Effector memory CD4-positive, alpha-beta T cell (primary cell): ENCODE measurements at regions not wholly inside any gene's neighbourhood (a gene's known extent, or its start where the extent isn't known, plus 50 kb on each side); places are given as distances from the start of the nearest gene placed in this dataset.

Source experiments
- DNase-seq, 3 donors: peaks; one replicate each; pipeline ENCODE4 v3.0.0-alpha.2; 2020
- H3K27ac ChIP-seq: 2 replicates; pipeline ENCODE4 v1.7.0; 2013; ENCODE audit warnings: mild to moderate bottlenecking, low read length, moderate library complexity; ENCODE audit not compliant: insufficient read depth, poor library complexity, severe bottlenecking
- H3K27me3 ChIP-seq: replicated peaks from 2 replicates; pipeline ENCODE4 v1.7.0; 2013; ENCODE audit warnings: mild to moderate bottlenecking, low read length; ENCODE audit not compliant: insufficient read depth, control insufficient read depth, poor library complexity, severe bottlenecking
- H3K36me3 ChIP-seq: 2 replicates; pipeline ENCODE4 v1.7.0; 2013; ENCODE audit warnings: mild to moderate bottlenecking, low read length, moderate library complexity; ENCODE audit not compliant: control insufficient read depth, insufficient read depth
- H3K4me1 ChIP-seq: 2 replicates; pipeline ENCODE4 v1.7.0; 2013; ENCODE audit warnings: low read length, mild to moderate bottlenecking; ENCODE audit not compliant: control insufficient read depth, insufficient read depth, poor library complexity, severe bottlenecking
- H3K4me3 ChIP-seq: 2 replicates; pipeline ENCODE4 v1.7.0; 2013; ENCODE audit warnings: low read length, low read depth, mild to moderate bottlenecking; ENCODE audit not compliant: insufficient read depth, poor library complexity, severe bottlenecking
- H3K9me3 ChIP-seq: 2 replicates; pipeline ENCODE4 v1.7.0; 2013; ENCODE audit warnings: mild to moderate bottlenecking, low read length, moderate library complexity; ENCODE audit not compliant: control insufficient read depth

GRCh38 chr3:5270666-5271371 is 83.3 kb downstream of the EDEM1 start:
- H3K36me3 ChIP-seq, result no peaks in the 10 kb centered on the region
- no peak overlapping the region for H3K27ac ChIP-seq
- no peaks in the 10 kb centered on the region for H3K9me3 ChIP-seq
- H3K4me3 ChIP-seq, result no peak overlapping the region
- DNase-seq, result no peak
- H3K27me3 ChIP-seq, result no peaks in the 10 kb centered on the region
- no peaks in the 10 kb centered on the region for H3K4me1 ChIP-seq

- Histone ChIP-seq H3K4me1 (no peaks in the 10 kb centered on the region), H3K27me3 (no peaks in the 10 kb centered on the region), H3K9me3 (no peaks in the 10 kb centered on the region), H3K4me3 (no peak overlapping the region), H3K36me3 (no peaks in the 10 kb centered on the region), H3K27ac (no peak overlapping the region)
- DNase-seq, result no peak
Measured at GRCh38 chr3:5271372-5271683, 83.8 kb downstream of the EDEM1 start.

DNA sequence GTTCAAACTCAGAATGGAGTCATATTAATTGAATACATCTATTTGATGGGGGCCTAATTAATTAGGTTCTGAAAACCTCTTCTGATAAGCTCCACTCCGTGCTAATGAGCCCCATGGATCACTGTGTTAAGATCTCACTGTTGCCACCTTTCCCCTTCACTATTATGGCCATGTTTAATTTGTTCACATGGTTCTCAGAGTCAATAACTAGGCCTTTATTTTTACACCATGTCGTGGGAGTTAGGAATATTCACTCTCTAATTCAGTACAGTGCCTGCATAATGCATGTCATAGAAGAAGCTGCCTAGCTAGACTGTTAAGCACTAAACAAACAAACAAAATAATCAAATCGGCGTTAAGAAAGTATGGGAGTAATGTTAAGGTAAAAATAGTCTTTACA is 84.9 kb downstream of the EDEM1 start:
- no peak for DNase-seq
- Histone ChIP-seq H3K9me3 (no peaks in the 10 kb centered on the region), H3K4me3 (no peak overlapping the region), H3K27me3 (no peaks in the 10 kb centered on the region), H3K36me3 (no peaks in the 10 kb centered on the region), H3K4me1 (no peaks in the 10 kb centered on the region), H3K27ac (no peak overlapping the region)

- no peak overlapping the region for H3K27ac ChIP-seq
- H3K4me3 ChIP-seq, result no peak overlapping the region
- H3K36me3 ChIP-seq, result no peaks in the 10 kb centered on the region
- no peaks in the 10 kb centered on the region for H3K27me3 ChIP-seq
- H3K9me3 ChIP-seq, result no peaks in the 10 kb centered on the region
- DNase-seq, result no peak
- no peaks in the 10 kb centered on the region for H3K4me1 ChIP-seq
Measured at GRCh38 chr3:5274091-5274490, 86.6 kb downstream of the EDEM1 start.

- Histone ChIP-seq H3K9me3 (no peaks in the 10 kb centered on the region), H3K27ac (no peak overlapping the region), H3K4me3 (no peak overlapping the region), H3K27me3 (no peaks in the 10 kb centered on the region), H3K36me3 (no peaks in the 10 kb centered on the region), H3K4me1 (no peaks in the 10 kb centered on the region)
- DNase-seq, result no peak
Measured at GRCh38 chr3:5275529-5275928, 88.0 kb downstream of the EDEM1 start.

GRCh38 chr3:5276934-5277333 is 89.4 kb downstream of the EDEM1 start:
- DNase-seq, result no peak
- H3K27ac ChIP-seq, result no peak overlapping the region
- H3K4me3 ChIP-seq, result no peak overlapping the region

DNA sequence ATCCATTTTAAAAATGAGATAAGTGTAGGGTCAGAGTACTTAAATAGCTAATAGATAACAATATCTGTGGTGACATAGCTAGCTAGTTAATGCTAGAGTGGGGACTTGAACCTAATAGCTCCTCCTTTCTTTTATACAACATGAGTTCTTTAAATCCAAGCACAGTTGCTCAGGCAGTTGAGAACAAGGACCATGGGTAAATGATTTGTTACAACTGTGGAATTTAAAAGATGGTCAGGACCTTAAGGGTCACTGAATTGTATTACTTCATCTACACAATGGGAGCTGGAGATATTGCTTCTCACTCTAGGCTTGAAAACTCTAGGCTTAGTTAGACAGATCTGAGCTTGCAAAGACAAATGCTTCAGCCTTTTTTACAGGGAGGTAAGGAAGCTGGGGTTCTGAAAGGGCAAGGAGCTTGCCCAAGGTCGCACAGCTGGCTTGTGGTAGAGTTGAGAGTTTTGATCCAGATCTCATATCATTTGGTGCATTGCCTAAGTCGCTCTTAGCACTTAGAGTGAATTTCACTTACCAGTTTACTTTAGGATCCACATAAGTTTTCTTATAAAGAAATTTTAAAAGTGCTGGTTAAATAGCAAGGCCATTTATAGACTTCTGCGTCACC is 90.2 kb downstream of the EDEM1 start:
- H3K4me3 ChIP-seq, result no peak overlapping the region
- no peaks in the 10 kb centered on the region for H3K27me3 ChIP-seq
- no peak overlapping the region for H3K27ac ChIP-seq
- H3K9me3 ChIP-seq, result no peaks in the 10 kb centered on the region
- no peaks in the 10 kb centered on the region for H3K36me3 ChIP-seq
- no peaks in the 10 kb centered on the region for H3K4me1 ChIP-seq
- no peak for DNase-seq

More at GRCh38 chr3:5276934-5277333, 89.4 kb downstream of the EDEM1 start:
- H3K9me3 ChIP-seq, result no peaks in the 10 kb centered on the region
- H3K27me3 ChIP-seq, result no peaks in the 10 kb centered on the region
- H3K36me3 ChIP-seq, result no peaks in the 10 kb centered on the region
- H3K4me1 ChIP-seq, result no peaks in the 10 kb centered on the region

DNA sequence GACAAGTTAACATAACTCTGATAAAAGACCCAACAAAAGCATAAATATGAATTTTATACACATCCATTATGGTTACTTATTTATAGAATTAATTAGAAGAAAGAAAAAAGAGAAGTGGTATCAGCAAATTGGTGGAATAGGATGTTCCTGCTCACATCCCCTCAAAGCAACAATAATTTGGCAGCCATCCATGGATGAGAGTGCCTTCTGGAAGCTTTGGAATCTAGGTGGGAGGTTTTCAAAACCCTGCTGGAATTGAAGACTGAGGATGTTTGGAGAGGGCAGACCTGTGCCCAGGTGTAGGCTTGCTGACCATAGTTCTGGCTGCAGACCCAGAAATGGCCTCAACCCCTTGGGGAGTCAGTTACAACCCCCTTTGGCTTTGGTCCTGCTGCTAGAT is 91.2 kb downstream of the EDEM1 start:
- Histone ChIP-seq H3K27me3 (no peaks in the 10 kb centered on the region), H3K36me3 (no peaks in the 10 kb centered on the region), H3K4me3 (no peak overlapping the region), H3K27ac (no peak overlapping the region), H3K9me3 (no peaks in the 10 kb centered on the region), H3K4me1 (no peaks in the 10 kb centered on the region)
- no peak for DNase-seq

DNA sequence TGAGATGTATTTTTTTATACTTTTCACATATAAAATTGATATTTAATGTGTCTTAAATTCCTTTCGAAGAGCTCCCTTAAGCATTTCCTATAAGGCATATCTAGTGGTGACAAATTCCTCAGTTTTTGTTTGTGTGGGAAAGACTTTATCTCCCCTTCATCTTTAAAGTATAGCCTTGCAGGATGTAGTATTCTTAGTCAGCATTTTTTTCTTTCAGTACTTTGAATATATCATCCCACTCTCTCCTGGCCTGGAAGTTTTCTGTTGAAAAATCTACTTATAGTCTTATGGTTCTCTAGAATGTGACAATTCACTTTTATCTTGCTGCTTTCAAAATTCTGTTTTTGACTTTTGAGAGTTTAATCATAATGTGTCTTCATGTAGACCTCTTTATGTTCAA is 95.2 kb downstream of the EDEM1 start:
- Histone ChIP-seq H3K27ac (no peak overlapping the region), H3K4me1 (no peaks in the 10 kb centered on the region), H3K4me3 (no peak overlapping the region), H3K36me3 (no peaks in the 10 kb centered on the region), H3K9me3 (no peaks in the 10 kb centered on the region), H3K27me3 (no peaks in the 10 kb centered on the region)
- no peak for DNase-seq

DNA sequence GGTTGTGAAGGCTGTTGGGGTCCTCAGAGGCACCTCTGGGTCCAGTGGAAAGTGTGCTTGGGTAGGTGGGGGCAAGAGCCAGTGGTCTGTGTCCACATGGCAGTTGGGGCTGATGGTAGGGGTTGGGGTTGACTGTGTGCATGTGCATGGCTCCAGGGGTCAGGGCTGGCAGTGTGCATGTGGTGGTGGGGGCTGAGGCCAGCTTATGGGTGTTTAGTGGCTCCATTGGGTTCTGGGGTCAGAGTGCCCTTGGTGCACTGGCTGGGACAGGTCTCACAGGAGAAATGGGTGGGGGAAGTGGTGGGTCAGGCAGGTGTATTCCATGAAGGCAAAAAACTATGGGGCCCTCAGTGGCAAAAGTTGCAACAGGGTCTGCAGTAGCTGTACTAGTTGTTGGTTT is 97.9 kb downstream of the EDEM1 start:
- Histone ChIP-seq H3K36me3 (no peaks in the 10 kb centered on the region), H3K9me3 (no peaks in the 10 kb centered on the region), H3K4me3 (no peak overlapping the region), H3K4me1 (no peaks in the 10 kb centered on the region), H3K27me3 (no peaks in the 10 kb centered on the region), H3K27ac (no peak overlapping the region)
- no peak for DNase-seq
